Right renal pelvis (tissue), 4 donors: ENCODE measurements at regions not wholly inside any gene's neighbourhood (a gene's known extent, or its start where the extent isn't known, plus 50 kb on each side); places are given as distances from the start of the nearest gene placed in this dataset.
"Not testable (repeated sequence)": the region's sequence is repeated elsewhere in the genome, so short reads cannot be mapped to it uniquely, and the experiment has no call there.

ENCODE experiments used
- DNase-seq, 4 donors: peaks; one replicate each; pipeline ENCODE4 v3.0.0-alpha.2; 2013; ENCODE audit warnings: low read depth in 4 of 4, low spot score in 3 of 4, missing footprints in 1 of 4

- DNase-seq: no peak
Observed at GRCh38 chr6:14545496-14545895, 427.9 kb downstream of the CD83 start.

DNA sequence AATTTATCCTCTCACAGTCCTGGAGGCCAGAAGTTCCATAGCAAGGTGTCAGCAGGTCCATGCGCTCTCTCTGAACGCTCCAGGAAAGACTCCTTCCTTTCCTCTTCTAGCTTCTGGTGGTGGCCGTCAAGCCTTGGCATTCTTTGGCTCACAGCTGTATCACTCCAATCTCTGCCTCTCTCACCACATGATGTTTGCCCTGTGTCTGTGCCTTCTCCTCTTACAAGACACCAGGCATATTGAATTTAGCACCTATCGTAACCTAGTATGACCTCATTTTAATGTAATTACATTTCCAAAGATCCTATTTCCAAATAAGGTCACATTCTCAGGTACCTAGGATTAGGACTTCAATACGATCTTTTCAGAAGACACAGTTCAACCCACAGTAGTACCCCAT lies 428.5 kb downstream of the CD83 start:
- no peak for DNase-seq

DNA sequence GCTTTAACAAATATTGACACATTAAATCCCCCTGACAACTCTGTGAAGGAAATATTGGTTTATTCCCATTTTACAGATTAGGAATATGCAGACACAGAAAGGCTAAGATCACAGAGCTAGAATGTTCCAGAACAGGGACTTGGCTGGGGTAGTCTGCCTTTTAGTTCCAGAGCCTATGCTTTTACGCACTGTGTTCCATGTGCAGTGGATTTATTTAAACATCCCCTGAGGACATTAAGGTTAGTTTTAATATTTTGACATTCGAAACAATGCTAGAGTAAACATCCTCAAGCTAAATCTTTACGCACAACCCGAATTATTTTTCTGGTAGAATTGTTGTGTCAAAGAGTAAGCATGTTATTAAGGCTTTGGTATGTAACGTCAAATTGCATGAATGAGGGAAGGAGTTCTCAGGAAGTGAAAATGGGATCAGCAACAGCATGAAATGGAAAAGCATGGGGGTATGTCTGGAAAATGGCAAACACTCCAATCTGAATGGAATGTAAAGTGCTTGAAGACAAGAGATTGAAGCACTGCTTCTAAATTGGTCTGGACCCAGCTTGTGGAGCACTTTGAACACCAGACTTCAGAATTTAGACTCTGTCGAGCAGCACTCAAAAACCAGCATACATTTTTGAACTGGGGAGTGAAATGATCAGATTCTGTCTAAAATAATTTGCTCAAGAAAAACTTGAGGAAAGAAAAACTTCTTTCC lies 429.9 kb downstream of the CD83 start:
- DNase-seq: no peak

- no peak for DNase-seq
Observed at GRCh38 chr6:14549304-14549770, 431.8 kb downstream of the CD83 start.

GRCh38 chr6:14549871-14550270 lies 432.3 kb downstream of the CD83 start:
- DNase-seq: no peak

- no peak for DNase-seq
Observed at GRCh38 chr6:14550410-14550809, 432.8 kb downstream of the CD83 start.

DNA sequence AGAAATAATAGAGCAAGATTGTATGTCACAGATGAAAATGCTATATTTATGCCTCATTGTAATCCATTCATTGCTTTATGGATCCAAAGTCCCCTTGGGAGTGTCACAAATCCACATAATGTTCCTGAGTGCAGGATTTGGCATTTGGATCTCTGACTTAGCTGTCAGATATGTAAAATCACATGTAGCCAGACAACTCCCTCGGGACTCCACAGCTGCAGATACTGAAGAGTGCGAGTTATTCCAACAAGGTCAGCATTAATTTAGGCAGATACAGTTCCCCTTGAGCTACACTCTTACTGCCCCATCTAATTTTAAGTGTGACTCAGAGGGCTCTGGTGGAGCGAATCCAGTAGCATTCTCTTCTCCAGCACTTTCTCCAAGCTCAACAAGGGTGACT lies 433.2 kb downstream of the CD83 start:
- DNase-seq: no peak

DNA sequence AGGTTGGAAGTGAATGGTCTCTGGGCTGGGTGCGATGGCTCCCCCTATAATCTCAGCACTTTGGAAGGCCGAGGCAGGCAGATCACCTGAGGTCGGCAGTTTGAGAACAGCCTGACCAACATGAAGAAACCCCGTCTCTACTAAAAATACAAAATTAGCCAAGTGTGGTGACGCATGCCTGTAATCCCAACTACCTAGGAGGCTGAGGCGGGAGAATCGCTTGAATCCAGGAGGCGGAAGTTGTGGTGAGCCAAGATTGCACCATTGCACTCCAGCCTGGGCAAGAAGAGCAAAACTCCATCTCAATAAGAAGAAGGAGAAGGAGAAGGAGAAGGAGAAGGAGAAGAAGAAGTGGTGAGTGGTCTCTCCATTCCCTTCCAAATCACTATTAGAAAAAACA lies 434.0 kb downstream of the CD83 start:
- DNase-seq: not testable (repeated sequence)

DNA sequence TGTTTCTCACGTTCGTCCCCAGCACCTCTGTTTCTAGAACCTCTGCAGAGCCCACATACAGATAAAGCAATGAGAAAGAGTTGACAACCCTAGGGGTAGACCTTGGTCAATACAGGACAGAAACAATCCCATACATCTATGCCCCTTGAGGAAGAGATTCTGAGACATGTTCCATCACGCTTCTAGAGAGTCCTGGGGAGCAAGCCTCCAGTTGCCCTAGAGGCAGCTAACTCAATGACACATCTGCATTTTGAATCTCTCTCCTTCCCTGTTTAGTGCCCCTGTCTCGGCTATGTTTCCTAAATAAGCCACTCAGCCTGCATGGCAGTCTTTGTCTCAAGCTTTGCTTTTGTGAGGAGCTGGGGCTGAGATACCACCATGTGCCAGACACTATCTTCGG lies 435.3 kb downstream of the CD83 start:
- no peak for DNase-seq

GRCh38 chr6:14553515-14553914 lies 435.9 kb downstream of the CD83 start:
- DNase-seq: no peak

- DNase-seq: no peak
Observed at GRCh38 chr6:14555804-14556203, 438.2 kb downstream of the CD83 start.

- DNase-seq: peak in 1 of 4 donors; percentile 28
Observed at GRCh38 chr6:14559746-14560536, 442.4 kb downstream of the CD83 start.

GRCh38 chr6:14561563-14561962 lies 444.0 kb downstream of the CD83 start:
- DNase-seq: not testable (repeated sequence)

DNA sequence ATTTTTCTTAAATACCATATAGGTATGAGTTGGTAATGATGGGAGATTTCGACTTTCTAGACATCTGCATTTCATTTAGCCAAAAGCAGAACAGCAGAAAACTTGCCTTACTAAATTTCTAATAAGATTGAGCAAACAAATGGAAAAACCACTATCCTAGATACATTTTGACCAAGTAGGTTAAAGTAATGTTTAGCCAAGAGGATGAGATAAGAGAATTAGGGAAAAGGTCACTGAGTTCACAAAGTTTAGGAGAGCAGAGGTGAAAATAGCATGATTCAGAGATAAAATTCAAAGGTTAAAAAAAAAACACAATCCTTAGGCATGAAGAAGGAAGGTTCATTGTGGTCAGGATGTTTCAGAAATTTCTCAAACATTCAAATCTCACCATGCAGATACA lies 450.3 kb downstream of the CD83 start:
- DNase-seq: no peak

- no peak for DNase-seq
Observed at GRCh38 chr6:14569394-14569793, 451.8 kb downstream of the CD83 start.

GRCh38 chr6:14569874-14570273 lies 452.3 kb downstream of the CD83 start:
- DNase-seq: not testable (repeated sequence)

- no peak for DNase-seq
Observed at GRCh38 chr6:14571001-14571400, 453.4 kb downstream of the CD83 start.

- DNase-seq: no peak
Observed at GRCh38 chr6:14571746-14572145, 454.2 kb downstream of the CD83 start.

DNA sequence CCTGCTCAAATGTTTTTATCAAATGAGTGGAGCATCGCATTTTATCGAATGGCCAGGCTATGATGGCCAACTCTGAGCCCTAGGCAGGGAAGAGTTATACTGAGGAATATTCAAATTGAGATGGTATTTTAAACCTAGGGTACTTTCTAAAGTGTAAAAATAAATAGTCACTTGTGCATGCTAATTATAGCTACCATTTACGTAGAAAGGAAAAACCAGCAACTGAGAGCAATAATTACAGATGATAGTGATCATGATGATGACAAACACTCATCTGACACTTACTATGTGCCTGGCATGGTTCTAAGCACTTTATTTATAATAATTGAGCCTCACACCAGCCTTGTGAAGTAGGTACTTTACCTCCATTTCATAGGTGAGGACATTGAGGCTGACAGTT lies 455.7 kb downstream of the CD83 start:
- no peak for DNase-seq

DNA sequence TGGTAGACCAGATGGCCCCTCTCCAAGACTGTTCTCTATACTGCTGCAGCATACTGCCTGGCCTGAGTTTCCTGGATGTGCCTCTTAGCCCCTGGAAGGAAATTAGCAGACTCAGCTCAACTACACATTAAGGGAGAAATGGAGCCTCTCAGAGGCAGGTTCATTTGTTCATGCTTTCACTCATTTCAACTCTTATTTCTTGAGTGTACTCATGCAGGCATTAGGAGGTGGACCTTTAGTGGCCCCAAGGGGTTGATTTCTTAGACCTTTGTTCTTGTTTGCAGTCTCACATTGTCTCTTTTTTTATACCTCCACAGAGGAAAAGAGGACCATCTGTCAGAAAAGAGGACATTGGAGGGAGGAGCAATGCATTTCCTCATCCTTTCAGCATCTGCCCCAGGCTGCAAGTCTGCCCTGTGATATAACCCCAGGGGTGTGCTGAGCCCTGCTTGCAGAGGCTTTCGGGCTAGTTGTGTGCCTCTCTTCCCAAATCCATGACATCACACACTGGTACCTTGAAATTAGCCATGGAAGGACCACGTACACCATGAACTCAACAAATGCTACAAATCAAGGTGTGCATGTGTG lies 456.2 kb downstream of the CD83 start:
- DNase-seq: no peak

DNA sequence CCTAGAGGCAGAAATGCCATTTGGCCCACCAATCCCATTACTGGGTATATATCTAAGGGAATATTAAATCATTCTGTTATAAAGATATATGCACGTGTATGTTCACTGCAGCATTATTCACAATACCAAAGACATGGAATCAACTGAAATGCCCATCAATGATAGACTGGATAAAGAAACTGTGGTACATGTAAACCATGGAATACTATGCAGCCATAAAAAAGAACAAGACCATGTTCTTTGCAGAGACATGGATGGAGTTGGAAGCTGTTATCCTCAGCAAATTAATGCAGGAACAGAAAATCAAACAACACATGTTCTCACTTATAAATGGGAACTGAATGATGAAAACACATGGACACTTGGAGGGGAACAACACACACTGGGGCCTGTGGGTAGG lies 458.4 kb downstream of the CD83 start:
- DNase-seq: no peak

GRCh38 chr6:14578994-14579393 lies 461.4 kb downstream of the CD83 start:
- DNase-seq: no peak
